HG03025 (cell line): ENCODE measurements at regions not wholly inside any gene's neighbourhood (a gene's known extent, or its start where the extent isn't known, plus 50 kb on each side); places are given as distances from the start of the nearest gene placed in this dataset.
"Not testable (repeated sequence)": the region's sequence is repeated elsewhere in the genome, so short reads cannot be mapped to it uniquely, and the experiment has no call there.

Source experiments
- ATAC-seq: cut with Tn5 transposase; IDR thresholded peaks from one replicate; pipeline ENCODE4 v1.9.1; 2021; ENCODE audit warnings: mild to moderate bottlenecking, moderate library complexity; ENCODE audit not compliant: unreplicated experiment, low FRiP score

DNA sequence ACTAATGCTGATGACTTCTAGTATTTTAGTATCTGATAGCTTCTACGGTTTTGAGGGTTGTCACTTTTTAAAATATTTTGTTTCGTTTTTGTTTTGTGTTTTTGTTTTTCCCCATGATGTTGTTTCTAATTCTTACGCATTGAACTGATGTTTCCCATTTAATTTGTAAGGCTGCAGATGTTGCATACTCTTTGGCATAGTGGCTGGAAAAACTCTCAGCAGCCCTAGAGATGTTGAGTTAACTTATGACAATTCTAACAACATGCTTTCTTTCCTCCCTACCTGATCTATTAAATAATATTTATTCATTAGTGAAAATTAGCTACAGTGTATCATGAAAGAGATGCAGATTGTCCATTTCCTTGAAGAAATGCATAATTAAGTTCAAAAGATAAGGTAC lies 559.3 kb upstream of the GRM7 start:
- ATAC-seq: no peak

- no peak for ATAC-seq
Observed at GRCh38 chr3:6315906-6316305, 545.0 kb upstream of the GRM7 start.

GRCh38 chr3:6321999-6322398 lies 538.9 kb upstream of the GRM7 start:
- ATAC-seq: no peak

DNA sequence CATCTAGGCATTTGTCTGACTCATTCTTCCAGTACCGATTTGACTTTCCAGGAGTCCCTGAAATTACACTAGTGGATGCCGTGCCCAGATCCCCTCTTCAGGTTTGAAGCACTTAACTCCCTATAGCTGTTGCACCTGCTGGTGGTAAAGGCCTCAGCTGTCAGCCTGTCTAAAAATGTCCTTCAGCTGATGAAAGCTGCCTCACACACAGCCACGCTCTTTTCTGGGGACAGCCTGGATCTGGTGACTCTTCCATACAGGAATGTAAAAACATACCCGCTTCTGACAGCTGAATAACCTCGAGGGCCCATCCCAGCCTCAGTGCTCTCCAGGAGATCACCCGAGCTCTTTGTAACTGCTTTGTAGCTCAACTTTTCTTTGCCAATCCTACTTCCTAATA lies 534.1 kb upstream of the GRM7 start:
- no peak for ATAC-seq

DNA sequence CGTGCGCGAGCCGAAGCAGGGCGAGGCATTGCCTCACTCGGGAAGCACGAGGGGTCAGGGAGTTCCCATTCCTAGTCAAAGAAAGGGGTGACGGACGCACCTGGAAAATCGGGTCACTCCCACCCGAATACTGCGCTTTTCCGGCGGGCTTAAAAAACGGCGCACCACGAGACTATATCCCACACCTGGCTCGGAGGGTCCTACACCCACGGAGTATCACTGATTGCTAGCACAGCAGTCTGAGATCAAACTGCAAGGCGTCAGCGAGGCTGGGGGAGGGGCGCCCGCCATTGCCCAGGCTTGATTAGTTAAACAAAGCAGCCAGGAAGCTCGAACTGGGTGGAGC lies 520.0 kb upstream of the GRM7 start:
- ATAC-seq: not testable (repeated sequence)

- ATAC-seq: no peak
Observed at GRCh38 chr3:6351752-6352151, 509.2 kb upstream of the GRM7 start.

DNA sequence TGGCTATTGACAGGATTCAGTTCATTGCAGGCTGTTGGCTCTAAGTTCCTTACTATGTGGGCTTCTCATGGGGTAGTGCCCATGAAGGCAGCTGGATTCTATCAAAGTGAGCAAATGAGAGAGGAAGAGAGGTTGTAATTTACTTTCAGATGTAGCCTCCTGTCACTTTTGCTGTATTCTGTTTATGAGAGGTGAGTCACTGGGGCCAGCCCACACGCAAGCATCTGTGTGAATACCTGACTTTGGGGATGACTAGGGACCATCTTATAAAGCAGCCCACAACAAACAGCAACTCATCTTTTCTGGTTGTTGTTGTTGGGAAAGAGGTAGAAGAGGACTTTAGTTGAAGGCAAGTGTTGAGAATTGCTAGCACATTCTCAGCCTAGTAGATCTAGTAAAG lies 506.3 kb upstream of the GRM7 start:
- no peak for ATAC-seq

DNA sequence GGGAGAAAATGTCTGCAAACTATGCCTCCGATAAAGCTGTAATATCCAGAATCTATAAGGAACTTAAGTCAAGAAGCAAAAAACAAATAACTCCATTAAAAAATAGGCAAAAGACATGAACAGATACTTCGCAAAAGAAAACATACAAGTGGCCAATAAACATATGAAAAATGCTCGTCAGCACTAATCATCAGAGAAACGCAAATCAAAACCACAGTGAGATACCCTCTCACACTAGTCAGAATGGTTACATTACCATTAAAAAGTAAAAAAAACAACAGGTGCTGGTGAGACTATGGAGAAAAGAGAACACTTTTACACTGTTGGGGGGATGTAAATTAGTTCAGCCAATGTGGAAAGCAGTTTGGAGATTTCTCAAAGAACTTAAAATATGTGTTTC lies 498.5 kb upstream of the GRM7 start:
- ATAC-seq: no peak

DNA sequence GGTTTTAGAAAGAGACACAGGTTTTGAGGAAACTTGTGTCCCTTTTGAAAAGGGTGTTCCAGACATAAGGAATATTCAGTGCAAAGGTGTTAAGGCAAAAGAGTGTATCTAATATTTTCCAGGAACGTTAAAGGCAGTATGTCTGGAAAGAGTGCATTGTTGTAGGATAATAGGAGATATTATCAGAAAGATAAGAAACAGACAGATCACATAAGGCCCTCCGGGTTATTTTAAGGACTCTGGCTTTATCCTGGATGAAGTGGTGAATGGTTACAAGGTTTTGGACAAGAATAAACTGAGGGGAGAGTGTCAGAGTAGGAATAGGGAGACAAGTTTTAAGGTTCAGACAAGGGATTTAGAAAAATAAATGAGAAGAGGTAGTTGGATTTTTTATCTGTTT lies 493.7 kb upstream of the GRM7 start:
- ATAC-seq: no peak

DNA sequence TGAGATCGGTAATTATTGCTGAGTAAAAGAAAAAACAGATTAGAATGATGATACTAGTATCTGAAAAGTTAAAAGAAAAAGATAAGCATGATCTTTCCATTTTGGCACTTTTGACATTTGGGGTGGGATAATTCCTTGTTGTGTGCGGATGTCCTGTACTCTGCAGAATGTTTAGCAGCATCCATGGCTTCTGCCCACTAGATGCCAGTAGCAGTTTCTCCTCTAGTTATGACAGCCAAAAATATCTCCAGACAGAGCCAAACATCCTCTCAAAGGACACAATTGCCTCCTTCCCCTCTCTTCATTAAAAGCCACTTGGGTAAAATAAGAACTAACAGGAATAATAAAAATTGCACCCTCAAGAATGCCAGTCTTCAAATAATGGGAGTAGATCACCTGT lies 468.8 kb upstream of the GRM7 start:
- no peak for ATAC-seq

DNA sequence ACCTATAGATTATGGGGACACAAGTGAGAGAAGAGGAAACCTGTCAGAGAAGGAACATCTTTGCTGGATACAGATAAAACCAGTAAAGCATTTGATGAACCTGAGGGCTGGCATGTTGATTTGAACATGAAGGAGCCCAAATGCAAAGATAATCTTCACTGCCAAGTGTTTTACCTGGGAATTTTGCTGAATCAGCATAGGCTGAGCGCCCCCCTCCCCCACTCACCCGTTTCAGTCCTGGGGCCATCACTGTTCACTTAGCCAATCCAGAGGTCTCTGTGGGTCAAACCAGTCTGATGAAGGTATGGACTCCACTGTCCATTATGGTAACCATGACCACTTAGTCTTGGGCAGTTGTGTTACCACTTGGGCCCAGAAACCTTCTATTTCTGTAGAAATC lies 466.0 kb upstream of the GRM7 start:
- no peak for ATAC-seq

GRCh38 chr3:6396631-6397030 lies 464.3 kb upstream of the GRM7 start:
- ATAC-seq: no peak

DNA sequence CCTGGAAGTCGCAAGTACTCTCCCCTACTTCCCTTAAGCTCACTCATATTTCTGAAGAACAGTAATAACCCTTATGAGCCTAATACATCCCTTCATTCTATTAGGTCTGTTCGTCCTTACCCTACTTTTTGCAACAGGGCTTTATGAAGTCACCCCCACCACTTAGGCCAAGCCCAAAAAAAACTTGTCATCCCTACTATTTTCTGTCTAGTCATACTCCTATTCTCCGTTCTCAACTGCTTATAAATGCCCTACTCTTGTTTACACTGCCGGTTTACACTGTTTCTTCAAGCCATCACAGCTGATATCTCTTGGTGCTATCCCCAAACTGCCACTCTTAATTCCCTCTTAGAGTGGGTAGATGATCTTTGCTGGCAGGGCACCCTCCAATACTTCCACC lies 458.2 kb upstream of the GRM7 start:
- ATAC-seq: not testable (repeated sequence)

- not testable (repeated sequence) for ATAC-seq
Observed at GRCh38 chr3:6406923-6407322, 454.0 kb upstream of the GRM7 start.

- ATAC-seq: no peak
Observed at GRCh38 chr3:6416049-6416661, 444.8 kb upstream of the GRM7 start.

DNA sequence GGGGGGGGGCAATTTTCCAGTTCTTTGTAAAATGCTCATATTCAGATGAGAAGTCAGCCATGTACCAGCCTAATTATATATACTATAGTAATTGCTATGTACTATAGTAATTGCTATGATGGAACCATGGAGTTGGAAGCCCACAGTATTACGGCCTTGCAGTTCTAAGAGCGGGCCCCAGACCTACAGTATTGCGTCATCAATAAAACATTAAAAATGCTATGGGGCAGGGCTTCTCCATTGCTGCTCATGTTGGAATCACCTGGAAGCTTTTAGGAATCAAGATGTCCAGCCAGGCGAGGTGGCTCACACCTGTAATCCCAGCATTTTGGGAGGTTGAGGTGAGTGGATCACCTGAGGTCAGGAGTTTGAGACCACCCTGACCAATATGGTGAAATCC lies 443.7 kb upstream of the GRM7 start:
- ATAC-seq: no peak

DNA sequence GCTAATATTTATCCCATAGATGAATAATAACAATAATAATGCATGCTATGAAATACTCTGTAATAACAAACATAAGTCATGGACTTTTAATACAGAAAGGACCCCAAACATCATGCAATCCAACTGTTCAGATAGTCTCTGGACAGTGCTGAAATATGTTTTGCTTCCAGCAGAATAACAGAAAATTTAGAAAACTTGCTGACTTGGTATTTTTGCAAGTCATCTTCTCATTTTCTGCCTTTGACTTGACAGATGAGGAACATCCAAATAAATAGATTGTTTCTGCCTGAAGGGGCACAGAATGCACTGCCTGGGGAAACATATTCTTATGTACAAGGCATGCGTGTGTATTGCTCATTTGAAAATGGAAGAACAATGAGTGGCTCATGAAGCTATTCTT lies 442.4 kb upstream of the GRM7 start:
- ATAC-seq: no peak

GRCh38 chr3:6421666-6422445 lies 439.1 kb upstream of the GRM7 start:
- ATAC-seq: no peak

DNA sequence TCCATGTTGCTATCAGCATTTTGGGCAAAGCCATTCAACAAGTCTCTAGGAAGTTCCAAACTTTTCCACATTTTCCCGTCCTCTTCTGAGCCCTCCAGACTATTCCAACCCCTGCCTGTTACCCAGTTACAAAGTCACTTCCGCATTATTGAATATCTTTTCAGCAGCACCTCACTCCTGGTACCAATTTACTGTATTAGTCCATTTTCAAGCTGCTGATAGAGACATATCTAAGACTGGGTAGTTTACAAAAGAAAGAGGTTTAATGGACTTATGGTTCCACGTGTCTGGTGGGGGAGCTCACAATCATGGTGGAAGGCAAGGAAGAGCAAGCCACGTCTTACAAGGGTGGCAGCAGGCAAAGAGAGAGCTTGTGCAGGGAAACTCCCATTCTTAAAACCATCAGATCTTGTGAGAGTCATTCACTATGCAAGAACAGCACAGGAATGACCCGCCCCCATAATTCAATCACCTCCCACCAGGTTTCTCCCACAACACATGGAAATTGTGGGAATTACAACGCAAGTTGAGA lies 435.6 kb upstream of the GRM7 start:
- ATAC-seq: no peak

DNA sequence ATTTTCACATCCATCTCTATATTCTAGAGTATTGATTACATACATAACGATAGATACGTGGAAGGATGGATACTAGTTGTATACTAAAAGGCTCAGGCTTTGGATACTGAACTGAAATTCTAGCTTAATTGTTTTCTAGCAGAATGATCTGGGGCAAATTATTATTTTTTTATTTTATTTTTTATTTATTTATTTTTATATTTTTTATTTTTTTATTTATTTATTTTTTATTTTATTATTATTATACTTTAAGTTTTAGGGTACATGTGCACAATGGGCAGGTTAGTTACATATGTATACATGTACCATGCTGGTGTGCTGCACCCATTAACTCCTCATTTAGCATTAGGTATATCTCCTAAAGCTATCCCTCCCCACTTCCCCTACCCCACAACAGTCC lies 432.6 kb upstream of the GRM7 start:
- ATAC-seq: not testable (repeated sequence)

GRCh38 chr3:6435951-6436350 lies 425.0 kb upstream of the GRM7 start:
- no peak for ATAC-seq

DNA sequence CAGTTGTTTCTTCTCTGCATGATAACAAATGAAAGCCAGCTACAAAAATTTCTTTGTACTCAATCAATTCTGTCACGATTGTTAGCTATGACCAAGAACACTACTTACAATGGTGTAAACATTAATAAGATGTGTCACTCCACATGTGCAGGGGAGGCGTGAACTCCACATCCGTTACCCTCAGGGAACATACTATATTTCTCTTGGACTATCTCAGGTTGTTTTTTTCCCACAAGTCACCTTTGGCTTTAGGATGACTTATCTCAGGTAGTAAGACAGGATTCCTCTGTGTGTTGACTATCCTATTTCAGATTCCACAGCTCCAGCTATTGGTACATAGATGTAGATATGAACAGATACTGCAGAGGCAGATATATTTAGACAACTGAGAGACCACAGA lies 423.3 kb upstream of the GRM7 start:
- no peak for ATAC-seq
